Mucosa of rectum (tissue), 2 donors: ENCODE measurements at regions not wholly inside any gene's neighbourhood (a gene's known extent, or its start where the extent isn't known, plus 50 kb on each side); places are given as distances from the start of the nearest gene placed in this dataset.
A peak's percentile ranks its signal among the peaks of the same experiment; 100 is the strongest.

Source experiments
- H3K27ac ChIP-seq, 2 donors: one replicate each; pipeline ENCODE4 v1.7.0; 2013; ENCODE audit warnings: inconsistent platforms in 2 of 2, low read depth in 2 of 2, low read length in 2 of 2
- H3K27me3 ChIP-seq, 2 donors: one replicate each; pipeline ENCODE4 v1.7.0; 2013; ENCODE audit warnings: low read length in 2 of 2; ENCODE audit not compliant: control insufficient read depth in 2 of 2, insufficient read depth in 2 of 2
- H3K36me3 ChIP-seq, 2 donors: one replicate each; pipeline ENCODE4 v1.7.0; 2013; ENCODE audit warnings: low read length in 2 of 2; ENCODE audit not compliant: control insufficient read depth in 2 of 2, insufficient read depth in 2 of 2
- H3K4me1 ChIP-seq, 2 donors: one replicate each; pipeline ENCODE4 v1.7.0; 2013; ENCODE audit warnings: low read length in 2 of 2, mild to moderate bottlenecking in 1 of 2; ENCODE audit not compliant: control insufficient read depth in 2 of 2, insufficient read depth in 2 of 2
- H3K4me3 ChIP-seq, 2 donors: one replicate each; pipeline ENCODE4 v1.7.0; 2013; ENCODE audit warnings: low read length in 2 of 2
- H3K9ac ChIP-seq, 2 donors: one replicate each; pipeline ENCODE4 v1.7.0; 2013; ENCODE audit warnings: low read length in 2 of 2, low read depth in 1 of 2, mild to moderate bottlenecking in 1 of 2
- H3K9me3 ChIP-seq, 2 donors: one replicate each; pipeline ENCODE4 v1.7.0; 2013; ENCODE audit warnings: low read length in 2 of 2; ENCODE audit not compliant: control insufficient read depth in 2 of 2
- donor health status: healthy.
- donor health status: Normal muscosa, but diverticular disease.

DNA sequence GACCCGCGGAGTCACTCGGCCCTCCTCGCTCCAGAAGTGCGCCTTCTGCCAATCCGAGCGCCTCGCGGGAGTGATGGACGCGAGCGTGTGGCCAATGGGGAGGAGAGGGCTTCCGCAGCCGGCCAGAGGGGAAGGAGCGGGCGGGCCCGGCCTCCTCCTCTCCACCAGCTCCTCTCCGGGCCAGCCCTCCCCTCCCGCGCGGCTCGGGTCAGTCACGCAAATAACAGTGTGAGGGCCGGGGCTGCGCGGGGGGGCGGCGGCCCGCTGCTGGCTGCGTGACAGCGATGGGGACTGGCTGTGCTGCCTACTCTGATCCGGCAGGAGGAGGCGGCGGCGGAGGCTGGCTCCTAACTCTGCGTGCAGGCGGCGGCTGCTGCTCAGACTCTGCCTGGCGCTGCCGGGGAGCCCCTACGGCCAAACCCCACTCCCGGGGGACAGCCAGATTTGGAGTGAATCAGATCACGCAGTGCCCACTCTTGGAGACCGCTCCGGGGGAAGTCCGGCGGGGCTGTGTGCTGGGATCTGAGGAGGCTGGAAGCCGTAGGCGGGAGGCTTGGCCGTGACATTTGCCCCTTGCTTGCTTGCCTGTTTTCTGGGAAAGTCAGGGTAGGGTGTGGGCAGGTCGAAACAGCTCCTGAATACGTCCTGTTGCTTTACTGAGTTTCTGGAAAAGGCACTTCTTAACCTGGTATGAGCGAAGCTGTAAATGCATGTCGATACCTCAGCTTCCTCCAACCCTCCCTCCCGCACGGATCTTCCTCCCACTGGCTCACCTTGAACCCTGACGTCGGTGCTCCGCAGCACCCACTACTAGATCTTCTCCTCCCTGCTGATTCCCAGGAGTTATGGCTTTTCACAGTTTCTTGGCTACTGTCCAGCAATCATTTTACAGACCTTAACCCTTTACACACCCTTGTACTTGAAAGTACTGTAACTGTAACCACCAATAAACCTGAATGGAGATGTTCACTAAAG, 97.9 kb upstream of the SERTAD2 start:
- H3K4me3 ChIP-seq: peak overlapping the region; percentile 93 to 97
- H3K27me3 ChIP-seq: no peaks in the 10 kb centered on the region
- H3K9ac ChIP-seq: peak overlapping the region; percentile 96 to 100
- H3K4me1 ChIP-seq: peaks cover 7 to 10% of the 10 kb centered on the region in 2 donors
- no peaks in the 10 kb centered on the region for H3K9me3 ChIP-seq
- no peaks in the 10 kb centered on the region for H3K36me3 ChIP-seq
- peak overlapping the region; percentile 99 to 100 for H3K27ac ChIP-seq

DNA sequence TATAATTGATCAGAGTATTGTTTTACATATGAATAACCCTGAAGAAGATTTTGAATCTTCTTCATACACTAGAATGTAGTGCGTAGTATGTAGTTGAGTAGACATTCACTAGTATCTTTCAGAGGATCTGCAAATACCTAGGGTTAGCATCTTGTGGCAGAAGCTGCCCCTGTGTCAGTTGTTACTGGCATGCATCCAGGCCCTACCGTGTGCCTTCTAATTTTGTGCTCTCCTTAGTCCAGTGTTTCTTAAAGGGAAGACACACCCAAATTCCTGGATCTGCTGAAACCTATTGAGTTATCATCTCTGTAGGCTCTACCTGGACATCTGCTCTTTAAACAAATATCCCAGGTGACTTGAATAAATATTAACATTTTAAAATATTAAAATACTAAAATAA, 99.7 kb upstream of the SERTAD2 start:
- Histone ChIP-seq H3K9ac (no peak overlapping the region), H3K4me3 (no peak overlapping the region), H3K27ac (no peak overlapping the region), H3K4me1 (peaks cover 7 to 8% of the 10 kb centered on the region in 2 donors), H3K36me3 (no peaks in the 10 kb centered on the region), H3K9me3 (no peaks in the 10 kb centered on the region), H3K27me3 (no peaks in the 10 kb centered on the region)

DNA sequence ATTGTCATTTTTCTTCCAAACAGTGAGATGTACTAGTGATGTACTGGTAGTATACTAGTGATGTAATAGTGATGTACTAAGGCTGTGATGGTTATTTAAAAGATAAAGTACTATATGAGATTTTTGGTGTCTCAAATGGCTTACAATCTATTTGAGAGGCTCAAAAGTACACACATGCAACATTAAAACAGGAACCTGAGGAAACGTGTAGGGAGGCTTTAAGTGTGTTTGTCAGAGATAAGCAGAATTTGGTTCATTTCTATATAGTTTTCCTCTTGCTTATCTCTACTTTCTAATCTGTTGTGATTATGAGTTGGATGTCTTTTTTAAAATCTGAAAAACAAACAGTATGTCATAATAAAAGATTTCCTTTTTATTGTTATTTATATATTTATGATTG, 100.9 kb upstream of the SERTAD2 start:
- Histone ChIP-seq H3K9me3 (no peaks in the 10 kb centered on the region), H3K36me3 (no peaks in the 10 kb centered on the region), H3K27me3 (no peaks in the 10 kb centered on the region), H3K4me3 (no peak overlapping the region), H3K4me1 (peaks cover 6 to 8% of the 10 kb centered on the region in 2 donors), H3K27ac (no peak overlapping the region), H3K9ac (no peak overlapping the region)

DNA sequence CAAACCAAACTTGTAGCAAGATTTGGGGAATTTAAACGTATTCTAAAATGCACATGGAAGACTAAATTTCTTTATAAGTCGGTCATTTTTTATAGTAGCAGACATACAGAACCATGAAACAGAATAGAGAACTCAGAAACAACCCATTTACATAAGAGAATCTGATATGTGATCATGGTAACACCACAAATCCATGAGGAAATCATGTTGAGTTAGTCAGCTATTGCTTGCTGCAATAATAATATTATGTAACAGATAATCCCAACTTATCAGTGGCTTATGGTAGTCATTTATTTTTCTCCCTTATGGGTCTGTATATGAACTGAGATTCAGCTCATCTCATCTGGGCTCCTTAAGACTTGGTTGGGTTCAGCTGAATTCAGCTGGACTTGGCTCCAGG, 103.4 kb upstream of the SERTAD2 start:
- no peaks in the 10 kb centered on the region for H3K36me3 ChIP-seq
- H3K27me3 ChIP-seq: no peaks in the 10 kb centered on the region
- H3K9me3 ChIP-seq: no peaks in the 10 kb centered on the region
- H3K27ac ChIP-seq: no peak overlapping the region
- no peak overlapping the region for H3K9ac ChIP-seq
- peaks cover 0 to 3% of the 10 kb centered on the region in 2 donors for H3K4me1 ChIP-seq
- no peak overlapping the region for H3K4me3 ChIP-seq

DNA sequence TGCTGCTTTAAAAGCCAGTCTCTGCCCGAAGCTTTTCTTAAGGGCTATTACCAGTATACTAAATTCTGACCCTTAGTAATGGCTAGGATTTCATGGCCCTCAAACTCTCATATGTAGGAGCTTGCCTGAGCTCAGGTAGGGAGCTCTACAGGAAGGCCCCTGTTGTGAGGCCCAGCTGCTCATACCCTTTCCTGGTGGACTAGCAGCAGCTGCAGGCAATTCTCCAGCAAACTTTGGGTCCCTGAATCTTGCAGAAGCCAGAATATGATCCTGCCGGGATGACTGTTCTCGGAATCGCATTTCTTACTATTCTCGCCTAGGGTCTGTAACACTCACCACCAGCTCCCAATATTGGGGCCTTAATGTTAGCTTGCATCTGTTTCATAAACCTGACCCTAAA, 106.4 kb upstream of the SERTAD2 start:
- Histone ChIP-seq H3K9ac (no peak overlapping the region), H3K4me1 (no peaks in the 10 kb centered on the region), H3K27me3 (no peaks in the 10 kb centered on the region), H3K27ac (no peak overlapping the region), H3K9me3 (no peaks in the 10 kb centered on the region), H3K4me3 (no peak overlapping the region), H3K36me3 (no peaks in the 10 kb centered on the region)

DNA sequence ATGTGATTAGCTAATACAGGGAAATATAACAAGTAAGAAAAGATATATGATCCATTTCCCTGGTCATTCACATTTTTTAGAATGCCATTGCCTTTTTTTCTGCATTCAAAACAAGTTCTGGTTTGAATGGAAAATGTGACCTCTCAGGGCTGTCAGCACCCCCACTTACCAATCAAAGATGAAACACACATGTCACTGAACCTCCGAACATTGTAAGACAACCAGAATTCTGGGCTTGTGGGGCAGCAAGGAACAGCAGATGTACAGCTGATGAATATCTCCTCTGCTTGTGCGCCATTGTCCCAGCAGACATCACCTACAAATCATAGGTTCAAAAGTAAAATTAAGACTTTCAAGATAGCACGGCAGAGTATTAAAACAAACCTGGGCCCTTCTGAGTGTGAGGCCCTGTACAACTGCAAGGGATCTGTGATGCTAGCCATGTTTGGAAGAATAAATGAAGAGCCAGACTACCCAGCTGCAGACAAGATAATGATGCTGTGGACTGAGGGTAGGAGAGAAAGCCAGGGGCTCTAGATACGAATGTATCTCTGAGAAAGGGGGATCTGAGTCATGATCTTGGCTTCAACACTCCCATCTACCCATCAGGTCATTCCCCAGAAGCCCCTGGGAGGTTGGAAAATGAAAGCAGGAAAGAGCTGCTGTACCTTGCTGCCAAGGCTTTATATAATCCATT, 108.7 kb upstream of the SERTAD2 start:
- H3K4me1 ChIP-seq: peaks cover 3 to 4% of the 10 kb centered on the region in 2 donors
- H3K9me3 ChIP-seq: no peaks in the 10 kb centered on the region
- no peaks in the 10 kb centered on the region for H3K36me3 ChIP-seq
- H3K4me3 ChIP-seq: no peak overlapping the region
- H3K27ac ChIP-seq: no peak overlapping the region
- H3K9ac ChIP-seq: no peak overlapping the region
- H3K27me3 ChIP-seq: no peaks in the 10 kb centered on the region

DNA sequence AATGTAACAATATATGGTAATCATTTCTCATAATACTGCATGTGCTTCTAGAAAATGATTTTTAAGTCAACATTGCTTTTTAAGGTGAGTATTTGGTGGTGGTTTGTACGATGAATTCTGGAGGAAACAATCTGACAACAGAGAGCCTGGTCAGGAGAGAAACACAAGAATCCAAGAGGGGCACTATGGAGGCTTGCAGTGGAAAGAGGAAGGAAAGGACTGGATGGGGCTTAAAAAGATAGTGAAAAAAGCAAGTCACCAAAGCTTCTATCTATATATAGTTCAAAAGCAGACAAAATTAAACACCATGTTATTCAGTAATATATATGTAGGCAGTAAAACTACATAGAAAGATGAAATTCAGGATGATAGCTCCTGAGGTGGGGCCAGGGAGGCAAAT, 109.4 kb upstream of the SERTAD2 start:
- Histone ChIP-seq H3K9ac (no peak overlapping the region), H3K27me3 (no peaks in the 10 kb centered on the region), H3K27ac (no peak overlapping the region), H3K9me3 (no peaks in the 10 kb centered on the region), H3K4me1 (peaks cover 4 to 5% of the 10 kb centered on the region in 2 donors), H3K36me3 (no peaks in the 10 kb centered on the region), H3K4me3 (no peak overlapping the region)

DNA sequence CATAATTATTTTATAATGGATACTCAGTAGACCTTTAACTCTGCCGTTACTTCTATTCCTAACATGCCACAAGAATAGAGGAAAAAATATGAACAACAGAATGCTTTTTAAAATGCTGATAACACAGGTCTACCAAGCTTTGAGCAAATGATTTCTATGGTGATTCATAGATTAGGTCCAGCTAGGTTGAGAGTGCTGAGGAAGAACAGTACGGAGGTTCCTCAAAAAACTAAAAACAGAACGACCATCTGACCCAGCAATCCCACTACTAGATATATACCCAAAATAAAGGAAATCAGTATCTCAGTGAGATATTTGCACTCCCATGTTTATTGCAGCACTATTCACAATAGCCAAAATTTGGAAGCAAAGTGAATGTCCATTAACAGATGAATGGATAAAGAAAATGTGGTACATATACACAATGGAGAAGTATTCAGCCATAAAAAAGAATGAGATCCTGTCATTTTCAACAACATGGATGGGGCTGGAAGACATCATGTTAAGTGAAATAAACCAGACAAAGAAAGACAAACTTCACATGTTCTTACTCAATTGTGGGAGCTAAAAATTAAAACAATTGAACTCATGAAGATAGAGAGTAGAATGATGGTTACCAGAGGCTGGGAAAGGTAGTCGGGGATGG, 111.6 kb upstream of the SERTAD2 start:
- Histone ChIP-seq H3K4me3 (no peak overlapping the region), H3K27ac (no peak overlapping the region)

DNA sequence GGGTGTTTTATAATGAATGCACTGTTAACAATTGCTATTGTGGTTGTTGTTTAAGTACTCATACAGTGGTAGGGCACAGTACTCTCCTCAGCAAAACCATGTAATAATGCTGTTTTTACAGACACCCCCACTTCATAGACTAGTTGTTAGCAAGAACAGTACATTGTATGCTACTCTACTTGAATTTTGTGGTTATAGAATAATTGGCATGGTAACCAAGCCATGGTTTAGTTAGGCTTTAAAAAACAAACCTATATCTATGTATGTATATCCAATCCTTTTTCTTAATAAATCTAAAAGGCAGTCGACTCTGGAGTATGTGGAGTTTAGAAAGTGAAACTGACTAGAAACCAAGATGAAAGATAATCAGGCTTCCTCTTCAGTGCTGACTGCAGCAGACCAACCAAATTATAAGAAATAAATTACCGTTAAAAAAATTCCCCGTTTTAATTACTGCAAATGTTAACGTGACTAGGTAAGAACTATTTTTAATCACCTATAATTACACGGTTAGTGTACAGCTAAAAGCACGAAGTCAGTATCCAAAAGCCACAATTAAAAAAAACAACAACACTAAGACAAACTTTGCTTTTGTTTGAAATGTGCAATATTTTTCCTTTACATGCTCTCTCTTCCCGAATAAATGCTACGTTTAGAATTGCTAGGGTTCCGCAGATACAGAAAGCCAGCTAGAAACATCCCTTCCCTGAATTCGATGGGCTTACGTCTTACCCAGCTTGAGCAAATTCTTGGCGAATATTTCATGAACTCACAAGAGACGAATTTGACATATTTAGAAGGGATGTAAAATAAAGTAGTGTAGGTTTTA, 113.3 kb upstream of the SERTAD2 start:
- H3K4me1 ChIP-seq: peaks cover 9 to 23% of the 10 kb centered on the region in 2 donors

More for the DNA sequence above, 111.6 kb upstream of the SERTAD2 start:
- no peaks in the 10 kb centered on the region for H3K36me3 ChIP-seq
- H3K27me3 ChIP-seq: no peaks in the 10 kb centered on the region
- H3K4me1 ChIP-seq: peaks cover 9 to 23% of the 10 kb centered on the region in 2 donors
- no peaks in the 10 kb centered on the region for H3K9me3 ChIP-seq
- no peak overlapping the region for H3K9ac ChIP-seq

More for the DNA sequence above, 113.3 kb upstream of the SERTAD2 start:
- H3K9me3 ChIP-seq: no peaks in the 10 kb centered on the region
- peak overlapping the region; percentile 78 to 81 for H3K4me3 ChIP-seq
- no peaks in the 10 kb centered on the region for H3K27me3 ChIP-seq
- peak overlapping the region; percentile 83 to 93 for H3K9ac ChIP-seq
- H3K27ac ChIP-seq: peak overlapping the region; percentile 93 to 94
- H3K36me3 ChIP-seq: no peaks in the 10 kb centered on the region
